ENCODE measurements at regions not wholly inside any gene's neighbourhood (a gene's known extent, or its start where the extent isn't known, plus 50 kb on each side); places are given as distances from the start of the nearest gene placed in this dataset.
"Not testable (repeated sequence)": the region's sequence is repeated elsewhere in the genome, so short reads cannot be mapped to it uniquely, and the experiment has no call there.

DNA sequence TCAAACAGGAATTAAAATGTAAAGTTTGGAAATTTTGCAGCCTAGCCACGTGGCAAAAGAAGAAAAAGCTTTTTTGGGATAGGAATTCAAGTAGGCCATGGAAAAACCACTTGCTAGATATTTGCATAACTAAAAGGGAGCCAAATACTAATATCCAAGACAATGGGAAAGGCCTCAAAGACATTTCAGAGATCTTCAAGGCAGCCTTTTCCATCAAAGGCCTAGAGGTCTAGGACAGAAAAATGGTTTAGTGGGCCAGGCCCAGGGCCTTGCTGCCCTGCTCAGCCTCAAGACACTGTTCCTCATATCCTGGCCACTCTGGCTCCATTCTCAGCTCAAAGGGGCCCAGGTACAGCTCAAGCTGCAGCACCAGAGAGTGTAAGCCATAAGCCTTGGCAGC is 265.9 kb upstream of the RPS23 start:
- Mint-ChIP-seq H3K4me1 (no peaks in the 10 kb centered on the region), H3K27ac (no peak overlapping the region), H3K4me3 (no peak overlapping the region), H3K27me3 (peaks cover 11% of the 10 kb centered on the region), H3K9me3 (no peaks in the 10 kb centered on the region), H3K36me3 (peaks cover 1% of the 10 kb centered on the region)
- DNase-seq = no peak

DNA sequence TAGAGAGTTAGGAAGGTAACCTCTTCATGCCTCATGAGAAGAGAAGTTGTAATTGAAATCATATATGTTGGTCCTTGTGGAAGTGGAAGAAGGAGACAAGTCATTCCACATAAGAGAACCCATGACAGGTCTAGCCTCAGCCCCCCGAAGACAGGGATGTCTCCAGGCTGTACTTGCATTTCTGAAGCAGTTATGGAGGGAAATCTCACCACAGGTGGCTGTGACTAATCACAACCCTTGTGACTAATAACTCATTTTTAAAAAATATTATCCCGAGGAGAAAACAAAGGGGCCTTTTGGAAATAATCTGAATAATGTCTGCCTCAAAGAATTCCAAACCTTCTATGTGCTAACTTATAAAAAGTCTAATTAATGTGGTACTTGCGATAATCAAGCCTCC is 262.1 kb upstream of the RPS23 start:
- no peaks in the 10 kb centered on the region for H3K9me3 Mint-ChIP-seq
- no peaks in the 10 kb centered on the region for H3K27me3 Mint-ChIP-seq
- H3K4me1 Mint-ChIP-seq = no peaks in the 10 kb centered on the region
- no peak for DNase-seq
- no peak overlapping the region for H3K27ac Mint-ChIP-seq
- peaks cover 1% of the 10 kb centered on the region for H3K36me3 Mint-ChIP-seq
- H3K4me3 Mint-ChIP-seq = no peak overlapping the region

DNA sequence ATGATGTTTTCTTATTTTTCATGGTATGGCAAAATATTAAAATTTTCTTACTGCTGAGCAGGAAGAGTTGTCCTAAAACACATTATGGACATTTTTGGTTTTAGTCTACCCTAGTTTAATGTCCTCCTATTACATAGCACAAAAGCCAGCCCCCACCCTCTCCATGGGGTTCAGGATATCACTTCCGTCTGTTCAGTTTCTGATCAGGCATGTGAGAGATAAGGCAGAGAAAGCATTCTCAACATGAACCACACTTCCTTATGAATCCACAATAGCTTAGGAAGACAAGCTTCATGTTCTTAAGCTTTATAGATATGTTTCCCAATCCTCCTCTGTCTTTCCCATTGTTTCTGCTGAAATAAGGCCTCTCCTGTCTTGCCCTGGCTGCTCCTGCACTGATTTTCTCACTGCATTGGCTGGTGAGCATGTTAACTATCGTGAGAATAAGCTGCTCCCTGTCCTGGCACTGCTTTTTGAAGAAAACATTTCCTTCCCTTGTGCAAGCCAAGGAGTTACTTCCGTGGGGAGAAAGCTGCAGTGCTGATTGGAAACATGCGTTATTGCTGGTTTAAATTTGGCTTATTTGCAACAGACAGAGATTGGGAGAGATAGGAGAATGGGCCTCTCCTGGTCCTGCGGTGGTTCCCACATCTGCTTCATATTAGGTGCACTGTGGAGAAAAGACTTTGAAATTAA is 260.3 kb upstream of the RPS23 start:
- no peak overlapping the region for H3K4me3 Mint-ChIP-seq
- no peak for DNase-seq
- no peaks in the 10 kb centered on the region for H3K4me1 Mint-ChIP-seq
- no peak overlapping the region for H3K27ac Mint-ChIP-seq
- H3K36me3 Mint-ChIP-seq = peaks cover 1% of the 10 kb centered on the region
- no peaks in the 10 kb centered on the region for H3K27me3 Mint-ChIP-seq
- no peaks in the 10 kb centered on the region for H3K9me3 Mint-ChIP-seq

DNA sequence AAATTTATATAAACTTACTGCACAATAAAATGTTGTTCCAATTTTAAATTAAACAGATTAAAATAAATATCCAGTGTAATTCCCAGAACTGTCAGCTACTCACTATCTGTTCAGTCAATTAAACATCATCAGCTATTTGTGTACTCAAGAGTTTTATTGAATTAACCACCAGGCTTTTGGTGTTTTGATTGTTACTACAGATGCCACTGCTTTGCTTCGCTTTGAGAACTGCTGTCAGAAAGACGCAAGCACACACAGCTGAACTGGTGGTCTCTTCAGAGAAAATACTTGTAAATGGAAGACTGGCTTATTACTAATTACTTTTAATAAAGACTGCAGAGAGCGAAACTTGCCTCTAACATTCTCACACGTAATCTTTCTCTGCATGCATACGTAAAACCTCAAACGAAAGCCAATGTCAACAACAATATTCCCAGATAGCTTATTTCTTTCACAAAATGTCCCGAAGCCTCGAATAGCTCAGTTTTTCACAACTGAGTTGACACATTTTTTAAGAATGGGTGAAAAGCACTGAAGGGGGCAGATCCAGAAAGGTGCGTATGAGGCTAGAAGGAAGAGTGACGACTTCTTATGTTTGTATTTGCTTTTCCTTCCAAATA is 259.6 kb upstream of the RPS23 start:
- Mint-ChIP-seq H3K36me3 (no peaks in the 10 kb centered on the region), H3K4me1 (no peaks in the 10 kb centered on the region), H3K4me3 (no peak overlapping the region), H3K9me3 (no peaks in the 10 kb centered on the region), H3K27me3 (no peaks in the 10 kb centered on the region), H3K27ac (no peak overlapping the region)
- DNase-seq = no peak

- H3K4me1 Mint-ChIP-seq = no peaks in the 10 kb centered on the region
- no peak for DNase-seq
- peaks cover 3% of the 10 kb centered on the region for H3K9me3 Mint-ChIP-seq
- H3K4me3 Mint-ChIP-seq = no peak overlapping the region
- no peaks in the 10 kb centered on the region for H3K36me3 Mint-ChIP-seq
- no peak overlapping the region for H3K27ac Mint-ChIP-seq
- H3K27me3 Mint-ChIP-seq = no peaks in the 10 kb centered on the region
Measured at GRCh38 chr5:82534986-82535385, 256.8 kb upstream of the RPS23 start.

GRCh38 chr5:82532075-82532474 is 253.9 kb upstream of the RPS23 start:
- not testable (repeated sequence) for H3K27ac Mint-ChIP-seq, DNase-seq, H3K27me3 Mint-ChIP-seq, H3K4me3 Mint-ChIP-seq, H3K9me3 Mint-ChIP-seq, H3K4me1 Mint-ChIP-seq, H3K36me3 Mint-ChIP-seq

GRCh38 chr5:82526540-82526939 is 248.4 kb upstream of the RPS23 start:
- no peak overlapping the region for H3K27ac Mint-ChIP-seq
- no peak overlapping the region for H3K4me3 Mint-ChIP-seq
- H3K27me3 Mint-ChIP-seq = peaks cover 3% of the 10 kb centered on the region
- peaks cover 5% of the 10 kb centered on the region for H3K9me3 Mint-ChIP-seq
- H3K4me1 Mint-ChIP-seq = peaks cover 7% of the 10 kb centered on the region
- H3K36me3 Mint-ChIP-seq = peaks cover 2% of the 10 kb centered on the region
- no peak for DNase-seq

DNA sequence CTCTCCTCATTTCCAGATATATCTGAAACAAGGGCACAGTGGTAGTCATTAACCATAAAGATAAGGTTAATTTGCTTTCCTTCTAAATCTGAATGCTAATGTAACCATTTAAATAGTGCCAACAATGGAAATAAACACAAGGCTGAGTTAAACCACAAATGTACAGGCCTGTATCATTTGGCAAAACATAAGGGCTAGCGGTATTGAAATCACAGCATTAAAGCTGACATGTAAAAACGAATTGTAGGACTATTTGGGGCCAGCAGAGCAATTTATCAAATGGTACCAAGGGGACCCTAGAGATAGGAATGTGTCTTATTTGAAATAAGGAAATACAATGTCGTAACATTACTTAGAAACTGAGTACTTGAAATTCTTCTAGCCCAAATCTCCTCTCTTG is 247.5 kb upstream of the RPS23 start:
- Mint-ChIP-seq H3K9me3 (peaks cover 5% of the 10 kb centered on the region), H3K4me3 (no peak overlapping the region)
- no peak for DNase-seq

DNA sequence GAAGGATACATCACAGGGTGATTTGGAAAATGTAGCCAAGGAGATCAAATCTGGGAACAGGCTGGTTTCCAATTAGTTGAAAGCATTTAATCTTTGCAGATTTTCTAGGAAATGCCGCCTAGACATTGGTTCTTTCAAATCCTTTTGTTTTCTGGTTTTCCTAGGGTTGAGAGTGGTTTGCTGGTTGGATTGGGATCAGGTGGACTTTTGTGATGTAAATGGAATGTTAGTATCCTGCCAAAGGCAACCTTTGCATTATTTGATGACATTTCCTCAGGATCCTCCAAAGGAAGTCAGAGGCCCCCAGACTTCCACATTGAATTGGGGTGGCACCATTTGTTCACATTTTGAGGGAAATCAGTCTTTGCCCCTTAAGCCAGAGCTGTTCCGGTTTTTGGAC is 245.5 kb upstream of the RPS23 start:
- H3K36me3 Mint-ChIP-seq = peaks cover 2% of the 10 kb centered on the region
- peaks cover 7% of the 10 kb centered on the region for H3K4me1 Mint-ChIP-seq
- peaks cover 5% of the 10 kb centered on the region for H3K9me3 Mint-ChIP-seq
- DNase-seq = no peak
- H3K27me3 Mint-ChIP-seq = peaks cover 3% of the 10 kb centered on the region
- no peak overlapping the region for H3K4me3 Mint-ChIP-seq
- no peak overlapping the region for H3K27ac Mint-ChIP-seq

More for the DNA sequence above, 247.5 kb upstream of the RPS23 start:
- Mint-ChIP-seq H3K27ac (no peak overlapping the region), H3K4me1 (peaks cover 7% of the 10 kb centered on the region), H3K27me3 (peaks cover 3% of the 10 kb centered on the region), H3K36me3 (peaks cover 2% of the 10 kb centered on the region)

DNA sequence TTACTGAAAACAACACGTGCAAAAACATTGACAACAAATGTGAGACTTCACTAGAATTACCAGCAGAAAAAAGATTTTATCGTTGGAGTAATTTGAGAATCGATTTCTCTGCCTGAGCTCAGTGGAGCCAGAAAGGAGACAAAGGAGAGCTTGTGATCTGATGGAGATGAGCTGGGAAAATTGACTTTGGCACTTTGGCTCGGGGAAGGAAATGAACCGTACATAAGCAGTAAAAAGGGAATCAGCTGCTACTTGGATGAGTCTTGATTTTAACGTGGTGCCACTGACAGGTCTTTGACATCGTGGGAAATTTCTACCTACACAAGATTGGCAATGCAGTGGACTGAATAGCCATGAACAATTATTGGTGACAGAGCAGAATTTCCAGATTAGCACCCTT is 244.7 kb upstream of the RPS23 start:
- no peak overlapping the region for H3K27ac Mint-ChIP-seq
- DNase-seq = no peak
- H3K4me3 Mint-ChIP-seq = no peak overlapping the region
- peaks cover 3% of the 10 kb centered on the region for H3K9me3 Mint-ChIP-seq
- H3K36me3 Mint-ChIP-seq = no peaks in the 10 kb centered on the region
- peaks cover 7% of the 10 kb centered on the region for H3K4me1 Mint-ChIP-seq
- H3K27me3 Mint-ChIP-seq = peaks cover 3% of the 10 kb centered on the region

- Mint-ChIP-seq H3K4me3 (no peak overlapping the region), H3K4me1 (peaks cover 4% of the 10 kb centered on the region), H3K27me3 (peaks cover 3% of the 10 kb centered on the region), H3K9me3 (no peaks in the 10 kb centered on the region), H3K27ac (no peak overlapping the region), H3K36me3 (no peaks in the 10 kb centered on the region)
- DNase-seq = no peak
Measured at GRCh38 chr5:82521431-82522051, 243.4 kb upstream of the RPS23 start.

DNA sequence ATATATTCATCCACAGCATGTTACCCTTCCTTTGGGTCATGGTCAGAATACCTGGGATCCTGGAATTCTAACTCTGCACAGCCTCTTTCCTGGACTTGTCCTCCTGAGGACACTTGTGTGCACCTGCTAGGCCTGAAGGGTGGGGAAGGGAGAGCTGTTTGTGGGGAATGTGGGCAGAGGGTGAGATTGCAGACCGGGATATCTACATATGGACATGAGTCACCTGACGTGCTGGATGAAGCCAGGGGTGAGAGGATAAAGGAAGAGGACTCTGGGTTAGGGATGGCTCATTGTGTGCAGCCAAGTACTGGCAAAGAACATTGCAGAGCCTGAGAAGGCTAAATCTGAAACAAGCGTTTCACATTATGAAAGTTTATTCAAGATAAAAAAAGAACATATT is 241.4 kb upstream of the RPS23 start:
- Mint-ChIP-seq H3K9me3 (no peaks in the 10 kb centered on the region), H3K36me3 (no peaks in the 10 kb centered on the region), H3K27ac (no peak overlapping the region), H3K4me3 (no peak overlapping the region), H3K4me1 (no peaks in the 10 kb centered on the region), H3K27me3 (peaks cover 3% of the 10 kb centered on the region)
- DNase-seq = no peak

GRCh38 chr5:82517544-82518075 is 239.5 kb upstream of the RPS23 start:
- no peaks in the 10 kb centered on the region for H3K9me3 Mint-ChIP-seq
- no peak overlapping the region for H3K27ac Mint-ChIP-seq
- no peak for DNase-seq
- H3K27me3 Mint-ChIP-seq = no peaks in the 10 kb centered on the region
- H3K4me1 Mint-ChIP-seq = no peaks in the 10 kb centered on the region
- no peaks in the 10 kb centered on the region for H3K36me3 Mint-ChIP-seq
- H3K4me3 Mint-ChIP-seq = no peak overlapping the region

GRCh38 chr5:82513738-82514137 is 235.6 kb upstream of the RPS23 start:
- Mint-ChIP-seq H3K9me3 (no peaks in the 10 kb centered on the region), H3K36me3 (no peaks in the 10 kb centered on the region), H3K4me3 (no peak overlapping the region), H3K4me1 (peaks cover 8% of the 10 kb centered on the region), H3K27ac (no peak overlapping the region), H3K27me3 (no peaks in the 10 kb centered on the region)
- no peak for DNase-seq

DNA sequence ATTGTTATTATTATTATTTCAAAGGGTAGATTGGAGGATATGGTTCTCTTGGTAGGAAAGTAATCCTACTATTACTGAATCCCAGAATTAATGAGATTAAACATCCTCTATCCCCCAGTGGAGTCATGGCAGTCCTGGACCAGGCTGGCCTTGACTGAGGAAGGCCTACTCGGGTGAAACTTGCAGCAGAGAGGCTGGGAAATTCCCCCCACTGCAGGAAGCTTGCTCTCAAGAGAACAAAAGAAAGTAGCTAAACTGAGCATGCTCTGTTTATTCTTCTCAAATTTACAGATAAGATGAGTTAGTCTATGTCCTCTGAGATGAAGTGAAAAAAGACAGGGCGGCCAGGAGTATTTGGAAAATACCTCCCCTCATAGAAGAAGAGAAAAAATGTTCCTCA is 233.9 kb upstream of the RPS23 start:
- peaks cover 8% of the 10 kb centered on the region for H3K4me1 Mint-ChIP-seq
- no peaks in the 10 kb centered on the region for H3K27me3 Mint-ChIP-seq
- no peak overlapping the region for H3K4me3 Mint-ChIP-seq
- H3K36me3 Mint-ChIP-seq = no peaks in the 10 kb centered on the region
- DNase-seq = peak; percentile 19
- peaks cover 3% of the 10 kb centered on the region for H3K9me3 Mint-ChIP-seq
- H3K27ac Mint-ChIP-seq = no peak overlapping the region

GRCh38 chr5:82511134-82511533 is 233.0 kb upstream of the RPS23 start:
- Mint-ChIP-seq H3K4me1 (peaks cover 8% of the 10 kb centered on the region), H3K27ac (no peak overlapping the region)

More at GRCh38 chr5:82511134-82511533, 233.0 kb upstream of the RPS23 start:
- Mint-ChIP-seq H3K4me3 (no peak overlapping the region), H3K27me3 (no peaks in the 10 kb centered on the region), H3K36me3 (no peaks in the 10 kb centered on the region), H3K9me3 (peaks cover 7% of the 10 kb centered on the region)
- DNase-seq = no peak
